Spleen (tissue), 7 donors: ENCODE measurements at regions not wholly inside any gene's neighbourhood (a gene's known extent, or its start where the extent isn't known, plus 50 kb on each side); places are given as distances from the start of the nearest gene placed in this dataset.

ENCODE experiments used
- POLR2A ChIP-seq, 3 donors: fragments of 450-650 bp; IDR thresholded peaks; one replicate each; pipeline ENCODE4 v1.5.1; 2017; ENCODE audit warnings: antibody characterized with exemption in 3 of 3, mild to moderate bottlenecking in 1 of 3
- TF ChIP-seq, protein P1 (sequence below), 11 experiments: fragments of 200-600 bp in 7 of 11; fragments of 450-650 bp in 4 of 11; sonication (generic) in 4 of 11; IDR thresholded peaks in 8 of 11; conservative IDR thresholded peaks in 3 of 11; 1 replicate in 7 of 11; 2 replicates in 4 of 11; pipeline versions ENCODE4 v1.4.0 to v1.8.0; 2016 to 2021; ENCODE audit warnings: antibody characterized with exemption in 11 of 11, inconsistent platforms in 4 of 11, mild to moderate bottlenecking in 1 of 11
- donor health status: DM: no; HTN: no; CAD: no; lungs with moderate emphysema.
- donor health status: DM: no; HTN: no; CAD: no.
- donor health status: DM: no; HTN: no; CAD: no.

DNA sequence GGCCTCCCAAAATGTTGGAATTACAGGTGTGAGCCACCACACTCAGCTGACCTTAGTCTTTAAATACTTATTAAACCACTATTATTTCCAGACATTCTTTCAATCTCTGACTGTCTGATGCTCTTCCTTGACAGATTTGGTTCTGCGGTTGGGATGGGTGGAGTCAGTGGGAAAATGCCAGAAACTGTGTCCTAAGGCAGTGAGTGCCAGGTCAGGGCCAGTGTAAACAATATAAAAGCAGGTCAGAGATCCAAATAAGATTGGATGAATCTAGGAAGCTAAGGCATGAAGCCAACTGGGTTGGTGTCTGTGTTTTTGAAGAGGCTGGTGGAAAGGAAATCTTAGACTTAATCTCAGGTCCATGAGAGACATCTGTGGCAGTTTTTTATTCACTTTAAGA is 74.7 kb downstream of the KLF5 start:
- TF ChIP-seq, protein P1, sequence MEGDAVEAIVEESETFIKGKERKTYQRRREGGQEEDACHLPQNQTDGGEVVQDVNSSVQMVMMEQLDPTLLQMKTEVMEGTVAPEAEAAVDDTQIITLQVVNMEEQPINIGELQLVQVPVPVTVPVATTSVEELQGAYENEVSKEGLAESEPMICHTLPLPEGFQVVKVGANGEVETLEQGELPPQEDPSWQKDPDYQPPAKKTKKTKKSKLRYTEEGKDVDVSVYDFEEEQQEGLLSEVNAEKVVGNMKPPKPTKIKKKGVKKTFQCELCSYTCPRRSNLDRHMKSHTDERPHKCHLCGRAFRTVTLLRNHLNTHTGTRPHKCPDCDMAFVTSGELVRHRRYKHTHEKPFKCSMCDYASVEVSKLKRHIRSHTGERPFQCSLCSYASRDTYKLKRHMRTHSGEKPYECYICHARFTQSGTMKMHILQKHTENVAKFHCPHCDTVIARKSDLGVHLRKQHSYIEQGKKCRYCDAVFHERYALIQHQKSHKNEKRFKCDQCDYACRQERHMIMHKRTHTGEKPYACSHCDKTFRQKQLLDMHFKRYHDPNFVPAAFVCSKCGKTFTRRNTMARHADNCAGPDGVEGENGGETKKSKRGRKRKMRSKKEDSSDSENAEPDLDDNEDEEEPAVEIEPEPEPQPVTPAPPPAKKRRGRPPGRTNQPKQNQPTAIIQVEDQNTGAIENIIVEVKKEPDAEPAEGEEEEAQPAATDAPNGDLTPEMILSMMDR (IDR thresholded peaks at IDR 0.05 in 8 of 11, conservative IDR thresholded peaks at IDR 0.05 in 3 of 11): no peak
- no peak for TF ChIP-seq POLR2A (IDR thresholded peaks at IDR 0.05)
